T47D (cell line): ENCODE measurements at regions not wholly inside any gene's neighbourhood (a gene's known extent, or its start where the extent isn't known, plus 50 kb on each side); places are given as distances from the start of the nearest gene placed in this dataset.

ENCODE experiments used
- DNase-seq, 2 experiments: peaks; one replicate each; pipeline versions ENCODE4 v3.0.0 to v3.0.0-alpha.2; 2011 to 2012; ENCODE audit warnings: low read depth in 1 of 2, low spot score in 1 of 2
- JUND ChIP-seq: IDR thresholded peaks from 2 replicates; pipeline ENCODE4 v1.6.1; 2012; ENCODE audit warnings: low read depth
- in situ Hi-C: cut with HindIII; loops from 2 replicates; pipeline ENCODE4 v1.10.0; 2016; ENCODE audit warnings: low sequenced_read_pairs, low pct_unique_long_range_greater_than_20kb

DNA sequence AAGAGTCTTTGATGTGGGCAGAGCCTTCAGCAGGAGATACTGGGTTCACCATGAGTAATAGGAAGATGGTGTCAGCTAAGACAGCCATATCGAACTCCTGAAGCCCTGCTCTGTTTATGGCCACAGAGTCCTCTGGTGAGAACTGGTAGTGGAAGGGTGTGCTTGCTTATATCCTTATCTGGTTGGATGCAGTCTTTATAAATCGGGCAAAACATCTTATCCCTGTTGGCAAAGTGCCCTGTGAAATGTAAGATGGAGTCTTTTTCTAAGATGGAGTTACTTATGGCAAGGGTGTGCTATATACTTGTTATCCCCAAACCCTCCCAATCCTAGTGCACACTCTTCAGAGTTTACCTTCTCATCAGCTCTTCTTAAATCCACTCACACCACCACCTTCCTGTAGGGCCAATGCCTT is 190.8 kb upstream of the PARD3B start:
- TF ChIP-seq JUND, result no peak
- in situ Hi-C loops, result no loop called here
- no peak for DNase-seq

DNA sequence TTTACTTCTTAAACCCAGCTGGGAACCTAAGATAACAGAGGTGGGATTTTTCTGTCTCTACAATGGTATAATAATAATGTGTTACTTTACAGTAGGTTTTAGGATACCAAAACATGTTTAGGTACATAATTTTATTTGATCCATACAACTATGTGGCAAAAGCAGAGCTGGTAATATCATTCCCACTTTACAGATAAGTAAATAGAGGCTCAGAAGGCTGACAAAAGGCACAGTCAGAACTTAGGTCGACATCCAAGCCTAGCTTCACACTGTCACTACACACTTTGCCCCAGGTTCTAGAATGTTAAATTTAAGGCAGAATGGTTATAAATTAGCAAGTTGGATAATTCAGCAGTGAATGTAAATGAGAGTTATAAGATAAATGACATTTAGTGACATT is 189.6 kb upstream of the PARD3B start:
- no peak for DNase-seq
- in situ Hi-C loops, result no loop called here
- no peak for TF ChIP-seq JUND

- no peak for TF ChIP-seq JUND
- DNase-seq, result no peak
- in situ Hi-C loops, result no loop called here
These were observed 189.1 kb upstream of the PARD3B start for GRCh38 chr2:204356151-204356641.

DNA sequence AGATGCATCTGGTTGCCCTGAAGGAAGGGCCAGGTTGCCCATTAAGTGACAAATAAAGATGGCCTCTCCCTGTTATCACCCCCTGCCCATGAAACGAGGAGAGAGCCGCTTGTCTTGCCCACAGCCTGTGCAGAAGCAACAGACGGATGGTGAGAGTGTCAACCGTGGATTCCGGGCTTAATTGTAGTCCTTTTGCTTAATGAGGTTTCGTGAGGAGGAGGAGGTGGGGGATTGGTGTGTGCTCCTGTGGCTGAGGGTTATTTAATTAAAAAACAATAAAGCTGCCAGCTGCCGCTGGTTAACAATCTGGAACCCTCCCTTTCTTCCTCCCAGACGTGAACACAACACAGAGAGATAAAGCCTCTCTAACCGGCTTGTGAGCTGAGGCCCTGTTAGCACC is 188.0 kb upstream of the PARD3B start:
- DNase-seq, result no peak
- no peak for TF ChIP-seq JUND
- in situ Hi-C loops, result no loop called here

DNA sequence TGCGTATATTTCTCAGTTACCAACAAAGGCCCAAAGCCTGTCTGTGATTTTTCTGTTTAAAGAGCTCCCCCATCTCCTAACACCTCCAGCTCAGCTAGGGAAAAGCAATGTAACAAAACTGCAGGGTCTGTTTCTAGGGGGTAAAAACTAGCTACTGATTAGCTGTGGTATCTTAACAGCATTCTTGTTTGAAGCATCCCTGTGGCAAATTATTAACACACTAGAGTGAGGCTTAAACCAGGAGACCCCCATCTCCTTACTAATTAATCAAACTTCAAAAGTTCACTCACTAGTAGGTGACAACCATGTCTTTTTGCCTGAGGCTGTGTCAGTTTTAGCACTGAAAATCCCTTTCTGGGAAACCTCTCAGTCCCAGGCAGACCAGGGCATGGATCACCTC is 186.2 kb upstream of the PARD3B start:
- TF ChIP-seq JUND, result no peak
- DNase-seq, result no peak
- in situ Hi-C loops, result no loop called here

- in situ Hi-C loops, result no loop called here
- TF ChIP-seq JUND, result no peak
These were observed 184.9 kb upstream of the PARD3B start for GRCh38 chr2:204360218-204361007.

DNA sequence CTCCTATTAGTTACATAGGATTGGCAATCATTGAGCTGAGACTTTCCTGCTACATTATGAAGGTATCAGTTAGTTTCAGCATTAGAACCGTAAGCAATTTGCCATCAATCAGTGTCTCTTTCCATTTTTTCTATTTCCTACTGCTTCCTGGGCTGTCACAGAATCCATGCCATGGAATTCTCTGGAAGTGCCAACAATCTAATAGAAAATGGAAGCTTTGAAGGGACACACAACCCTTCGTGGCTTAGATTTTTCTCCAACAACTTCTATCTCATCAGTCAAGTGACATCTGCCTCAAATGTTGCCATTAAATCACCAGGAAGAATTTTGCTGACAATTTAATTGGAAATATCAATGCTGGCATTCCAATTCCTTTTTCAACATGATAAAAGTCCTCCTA is 183.5 kb upstream of the PARD3B start:
- in situ Hi-C loops, result no loop called here
- DNase-seq, result no peak

More at GRCh38 chr2:204360218-204361007, 184.9 kb upstream of the PARD3B start:
- peak in 1 of 2 experiments; percentile 60 for DNase-seq

DNA sequence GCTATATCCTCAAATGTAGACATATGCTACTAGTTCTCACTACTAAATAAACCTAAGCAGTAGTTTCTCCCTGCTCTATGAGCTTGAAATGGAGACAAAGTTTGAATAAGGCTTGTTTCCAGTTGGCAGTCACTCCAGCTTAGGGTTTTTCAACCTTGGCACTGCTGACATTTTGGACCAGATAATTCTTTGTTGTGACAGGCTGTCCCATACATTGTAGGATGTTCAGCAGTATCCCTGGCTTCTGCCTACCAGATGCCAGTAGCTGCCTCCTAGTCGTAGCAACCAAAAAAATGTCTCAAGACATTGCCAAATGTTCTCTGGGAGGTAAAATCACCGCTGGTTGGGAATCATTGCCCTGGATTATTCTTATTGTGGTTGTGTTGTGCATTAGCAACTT is 182.7 kb upstream of the PARD3B start:
- no peak for DNase-seq
- no peak for TF ChIP-seq JUND
- in situ Hi-C loops, result no loop called here

More for the DNA sequence above, 183.5 kb upstream of the PARD3B start:
- TF ChIP-seq JUND, result no peak

GRCh38 chr2:204363513-204363912 is 181.8 kb upstream of the PARD3B start:
- in situ Hi-C loops, result no loop called here
- no peak for DNase-seq
- no peak for TF ChIP-seq JUND

- TF ChIP-seq JUND, result no peak
- in situ Hi-C loops, result no loop called here
- no peak for DNase-seq
These were observed 180.3 kb upstream of the PARD3B start for GRCh38 chr2:204364860-204365535.

DNA sequence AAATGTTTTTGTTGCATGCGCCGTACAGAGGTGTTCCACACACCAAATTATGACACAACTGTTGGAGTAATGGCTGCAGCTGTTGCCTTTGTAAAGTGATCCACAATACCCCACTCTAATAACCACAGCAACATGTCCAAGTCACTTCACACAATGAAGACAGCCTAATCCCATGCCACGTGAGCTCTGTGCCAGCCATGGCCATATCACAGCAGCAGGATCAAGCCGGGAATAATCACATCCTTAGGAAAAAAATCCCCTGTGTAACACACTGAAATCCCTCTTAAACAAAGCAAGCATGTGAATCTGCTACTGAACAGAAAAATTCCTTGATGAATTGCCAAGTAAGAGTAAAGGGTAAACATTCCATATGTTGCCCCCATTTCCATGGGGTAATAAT is 179.5 kb upstream of the PARD3B start:
- in situ Hi-C loops, result no loop called here
- no peak for DNase-seq
- no peak for TF ChIP-seq JUND

GRCh38 chr2:204367466-204367865 is 177.8 kb upstream of the PARD3B start:
- in situ Hi-C loops, result no loop called here
- TF ChIP-seq JUND, result no peak
- no peak for DNase-seq

DNA sequence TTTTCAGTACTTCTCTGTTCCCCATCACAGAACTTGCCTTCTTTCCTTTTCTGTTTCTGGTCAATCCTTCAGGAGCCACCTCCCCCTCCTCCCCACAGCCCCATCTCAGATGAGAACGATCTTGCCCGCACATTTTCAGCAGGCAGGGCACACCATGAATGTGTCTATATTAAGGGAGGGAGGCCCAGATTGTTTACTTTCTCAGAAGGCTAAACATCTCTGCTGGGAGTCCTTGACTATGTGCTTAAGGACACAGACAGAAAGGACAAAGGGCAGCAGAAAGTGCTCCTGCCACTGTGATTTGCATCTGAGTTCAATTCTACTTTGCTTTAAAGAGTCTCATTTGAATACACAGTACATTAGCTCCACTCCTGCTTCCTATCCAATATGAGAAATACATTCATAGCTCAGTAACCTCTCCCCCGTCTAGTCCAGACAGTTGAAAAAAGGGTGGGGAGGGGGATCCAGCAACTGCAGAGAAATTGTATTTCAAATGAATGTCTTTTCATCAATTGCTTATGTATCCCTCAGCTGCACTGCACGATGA is 175.0 kb upstream of the PARD3B start:
- in situ Hi-C loops, result no loop called here
- DNase-seq, result no peak
- no peak for TF ChIP-seq JUND
